Urothelium cell line (cell line): ENCODE measurements at regions not wholly inside any gene's neighbourhood (a gene's known extent, or its start where the extent isn't known, plus 50 kb on each side); places are given as distances from the start of the nearest gene placed in this dataset.
A peak's percentile ranks its signal among the peaks of the same experiment; 100 is the strongest.

Experiments used
- DNase-seq: peaks from one replicate; pipeline ENCODE4 v3.0.0; 2011; ENCODE audit warnings: low spot score, mixed read lengths
- FAIRE-seq: peaks from 2 replicates; lab custom pipeline; 2011; peaks lifted over from hg19 to GRCh38; lab: Jason Lieb, UNC

DNA sequence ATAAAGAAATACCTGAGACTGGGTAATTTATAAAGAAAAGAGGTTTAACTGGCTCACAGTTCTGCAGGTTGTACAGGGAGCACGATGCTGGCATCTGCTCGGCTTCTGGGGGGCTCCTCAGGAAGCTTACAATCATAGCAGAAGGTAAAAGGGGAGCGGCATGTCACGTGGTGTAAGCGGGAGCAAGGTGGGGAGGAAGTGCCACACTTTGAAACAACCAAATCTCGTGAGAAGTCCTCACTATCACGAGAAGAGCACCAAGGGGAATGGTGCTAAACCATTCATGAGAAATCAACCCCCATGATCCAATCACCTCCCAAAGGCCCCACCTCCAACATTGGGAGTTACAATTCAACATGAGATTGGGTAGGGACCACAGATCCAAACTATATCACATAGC, 67.7 kb downstream of the AKR1B1 start:
- DNase-seq (no peak), FAIRE-seq (no peak)

DNA sequence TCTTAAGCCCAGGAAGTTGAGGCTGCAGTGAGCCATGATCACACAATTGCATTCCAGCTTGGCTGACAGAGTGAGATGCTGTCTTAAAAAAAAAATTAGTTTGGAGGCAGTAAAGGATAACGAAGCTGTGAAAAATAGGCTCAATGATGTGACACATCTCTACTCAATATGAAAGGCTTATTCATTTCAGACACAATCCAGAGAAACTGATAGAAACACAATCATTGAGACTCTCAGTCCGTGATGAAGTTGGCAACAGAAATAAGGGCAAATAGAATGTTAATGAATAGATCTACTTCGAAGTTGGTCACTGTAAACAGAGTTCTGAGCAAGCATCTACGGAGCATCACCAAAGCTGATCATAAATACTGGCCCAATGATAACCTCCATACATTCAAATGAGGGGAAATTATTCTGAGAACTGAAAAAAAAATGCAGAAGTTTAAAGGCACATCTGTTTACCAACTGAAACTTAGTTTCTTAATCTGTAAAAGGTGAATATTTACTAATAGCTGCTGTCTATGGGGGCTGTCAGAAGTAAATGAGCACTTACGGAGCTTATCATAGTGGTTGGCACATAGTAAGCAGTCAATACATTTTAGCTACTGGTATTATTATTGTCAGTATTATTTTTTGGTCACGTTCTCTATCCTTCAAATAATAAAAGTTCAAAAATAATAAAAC, 70.4 kb downstream of the AKR1B1 start:
- DNase-seq: no peak
- FAIRE-seq: no peak

GRCh38 chr7:134378562-134378961, 61.8 kb upstream of the SLC35B4 start:
- FAIRE-seq: no peak
- no peak for DNase-seq

DNA sequence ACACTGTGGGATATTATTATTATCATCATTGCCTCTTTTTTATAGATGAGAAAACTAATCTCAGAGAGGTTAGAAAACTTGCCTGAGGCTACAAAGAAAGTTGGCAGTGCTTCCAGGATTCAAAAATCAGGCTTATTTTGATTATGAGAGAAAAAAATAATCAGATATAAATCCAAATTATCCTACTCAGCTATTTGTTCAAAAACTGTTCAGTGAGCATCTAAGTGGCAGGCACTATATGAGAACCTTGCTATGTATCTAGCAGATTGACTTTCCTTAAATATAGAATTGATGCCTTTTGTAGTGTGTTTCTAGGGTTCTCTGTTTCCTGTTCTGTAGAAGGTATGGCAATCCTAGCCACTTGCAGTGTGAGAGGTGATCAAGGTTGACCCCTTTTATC, 60.0 kb upstream of the SLC35B4 start:
- no peak for DNase-seq
- no peak for FAIRE-seq

DNA sequence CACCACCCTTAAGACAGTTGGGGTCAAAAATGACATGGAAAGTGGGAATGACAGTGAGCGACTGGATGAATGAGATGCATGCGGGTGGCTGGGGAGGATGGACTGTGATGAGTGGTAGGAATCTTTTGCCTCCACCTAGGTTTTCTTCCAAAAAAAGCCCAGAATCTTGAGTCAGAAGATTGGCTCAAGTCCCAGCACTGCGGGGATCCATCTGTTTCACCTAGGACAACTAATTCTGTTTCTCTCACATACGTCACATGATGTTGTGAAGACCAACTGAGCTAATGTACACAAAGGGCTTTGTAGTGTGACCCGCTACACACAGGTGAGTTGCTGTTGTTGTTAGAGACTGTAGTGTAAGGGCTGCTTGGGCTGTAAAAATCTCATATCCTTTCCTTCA, 58.5 kb upstream of the SLC35B4 start:
- no peak for DNase-seq
- no peak for FAIRE-seq

DNA sequence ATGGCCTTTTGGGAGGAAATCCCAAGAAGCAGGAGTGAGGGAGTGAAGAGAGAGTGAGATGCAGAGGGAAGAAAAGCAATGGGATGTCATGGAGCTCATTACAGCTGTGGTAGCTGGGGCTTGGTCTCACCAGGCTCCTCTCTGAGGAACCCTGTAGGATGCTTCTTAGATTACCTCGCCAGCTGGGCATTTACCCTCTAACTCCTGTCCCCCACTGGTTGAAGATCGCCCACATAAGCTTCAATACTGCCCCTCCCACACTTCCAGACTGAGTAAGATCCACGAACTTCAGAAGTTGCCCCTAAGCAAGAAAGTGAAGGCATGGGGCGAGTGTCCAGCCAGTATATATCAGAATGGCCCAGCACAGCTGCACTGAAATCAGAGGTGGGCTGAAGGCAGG, 58.1 kb upstream of the SLC35B4 start:
- no peak for DNase-seq
- no peak for FAIRE-seq

DNA sequence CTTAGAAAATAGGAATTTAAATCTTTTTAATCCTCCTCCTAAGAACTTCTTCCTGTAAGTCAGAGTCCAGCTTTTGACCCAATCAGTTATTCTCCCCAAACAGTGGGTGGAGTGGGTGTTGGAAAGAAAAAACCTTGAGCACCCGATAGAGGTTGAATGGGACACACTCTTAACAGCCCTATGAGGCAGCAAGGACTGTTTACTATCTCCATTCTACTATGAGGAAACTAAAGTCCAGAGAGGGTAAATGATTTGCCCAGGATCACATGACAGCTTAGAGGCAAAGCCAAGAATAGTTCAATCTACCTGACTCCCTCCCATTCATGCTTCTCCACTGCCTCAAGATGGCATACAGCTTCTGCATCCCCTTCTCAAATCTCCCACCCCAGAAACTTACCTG, 57.6 kb upstream of the SLC35B4 start:
- FAIRE-seq: no peak
- DNase-seq: no peak

- DNase-seq (no peak), FAIRE-seq (no peak)
Observed at GRCh38 chr7:134372858-134373257, 56.1 kb upstream of the SLC35B4 start.

DNA sequence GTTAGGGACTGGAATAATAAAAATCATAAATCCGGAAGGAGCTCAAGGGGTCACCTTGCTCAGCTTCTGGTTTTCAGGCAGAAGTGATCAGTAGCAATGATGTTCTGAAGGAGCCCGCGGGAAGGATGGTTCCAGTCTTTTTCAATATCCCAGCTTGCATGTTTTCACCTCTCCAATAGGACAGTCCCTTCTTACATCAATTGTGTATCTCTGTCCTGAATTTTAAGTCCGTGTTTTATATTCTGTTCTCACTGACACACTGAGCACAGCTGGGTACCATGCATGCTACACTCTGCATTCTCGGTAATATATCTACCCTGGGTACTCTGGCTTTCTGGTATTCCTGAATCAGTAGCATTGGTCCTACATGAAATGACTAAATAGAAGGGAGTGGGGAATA, 55.2 kb upstream of the SLC35B4 start:
- no peak for DNase-seq
- FAIRE-seq: no peak

GRCh38 chr7:134371536-134371935, 54.8 kb upstream of the SLC35B4 start:
- FAIRE-seq: no peak
- no peak for DNase-seq

DNA sequence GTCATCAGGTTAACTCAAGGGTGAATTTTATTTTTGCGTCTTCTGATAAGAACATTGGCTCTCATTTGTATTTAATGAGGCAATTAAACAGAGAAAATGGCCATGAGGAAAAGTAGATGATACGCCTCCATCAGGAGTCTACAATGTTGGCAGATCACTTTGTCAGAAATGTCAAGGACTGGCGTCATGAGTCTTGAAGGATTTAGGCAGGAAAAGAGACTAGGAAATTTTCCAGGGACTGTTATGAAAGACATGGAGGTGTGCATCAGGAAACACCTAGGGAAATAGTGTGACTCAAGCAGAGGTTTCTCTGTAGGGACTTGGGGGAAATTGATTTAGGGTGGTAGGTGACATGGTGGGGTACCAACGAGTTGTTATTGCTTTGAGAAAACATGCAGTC, 53.4 kb upstream of the SLC35B4 start:
- FAIRE-seq (no peak), DNase-seq (no peak)

DNA sequence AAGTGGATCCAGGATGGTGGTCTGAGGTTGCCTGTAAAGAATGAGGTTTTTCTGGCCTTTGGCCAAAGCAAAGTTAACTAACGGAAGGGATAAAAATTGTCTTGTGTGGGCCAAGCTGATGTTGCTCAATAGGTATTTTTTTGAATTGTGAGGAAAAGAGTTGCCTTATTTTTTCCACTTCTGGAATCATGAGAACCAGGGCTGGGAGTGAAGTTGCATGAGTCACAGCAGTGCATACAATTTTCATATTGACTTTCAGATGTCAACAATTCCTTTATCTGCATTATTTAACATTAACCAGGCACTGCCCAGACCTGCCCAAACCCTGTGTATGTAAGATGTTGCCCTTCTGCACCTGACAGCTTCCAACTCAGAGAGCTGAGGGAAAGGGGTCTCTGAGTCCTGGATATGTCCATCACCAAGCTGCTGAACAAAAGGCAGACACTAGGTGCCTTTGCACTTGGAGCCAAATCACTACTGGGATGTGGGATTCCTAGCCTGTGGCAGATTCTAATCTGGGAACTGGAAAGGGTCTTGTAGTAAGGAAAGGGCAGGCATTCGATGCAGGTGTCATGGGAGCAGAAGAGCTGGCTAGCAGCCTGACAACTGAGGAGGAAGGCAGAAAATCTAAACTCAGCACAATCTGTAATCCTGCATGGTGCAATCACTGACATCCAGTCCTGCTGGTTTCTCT, 52.3 kb upstream of the SLC35B4 start:
- FAIRE-seq: no peak

GRCh38 chr7:134367956-134368749, 51.4 kb upstream of the SLC35B4 start:
- FAIRE-seq: no peak

More for the DNA sequence above, 52.3 kb upstream of the SLC35B4 start:
- DNase-seq: peak; percentile 52

More at GRCh38 chr7:134367956-134368749, 51.4 kb upstream of the SLC35B4 start:
- no peak for DNase-seq
